ENCODE measurements at regions not wholly inside any gene's neighbourhood (a gene's known extent, or its start where the extent isn't known, plus 50 kb on each side); places are given as distances from the start of the nearest gene placed in this dataset.

DNA sequence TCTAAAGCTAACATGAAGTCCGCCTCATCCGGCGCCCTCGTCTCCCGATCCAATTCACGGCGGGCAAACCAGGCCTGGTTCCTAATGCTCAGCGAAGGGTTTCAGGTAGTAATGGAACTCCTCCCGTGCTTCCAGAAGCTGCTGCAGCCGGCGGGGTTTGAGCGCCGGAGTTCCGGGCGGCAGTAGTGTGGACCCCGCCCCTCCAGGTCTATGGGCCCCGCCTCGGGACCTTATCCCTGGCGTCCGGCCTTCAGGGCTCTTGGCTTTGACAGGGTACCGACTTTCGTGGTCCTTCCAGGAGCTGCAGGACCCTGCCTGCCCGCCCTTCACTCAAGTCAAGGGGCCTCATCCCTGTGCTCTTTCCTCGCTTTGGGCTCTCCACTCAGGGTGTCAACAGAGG is 304.1 kb downstream of the FAM72C start:
- peak; percentile 46 for ATAC-seq
- no peak overlapping the region for H3K27ac Mint-ChIP-seq
- H3K4me1 Mint-ChIP-seq = peaks cover 4% of the 10 kb centered on the region; the same call in 2 of the 3 replicates
- Histone ChIP-seq H3K9me2 (ENCODE audit: insufficient read depth) (no peaks in the 10 kb centered on the region), H4K20me1 (replicated peaks; ENCODE audit: insufficient read depth) (no peaks in the 10 kb centered on the region), H3K27ac (ENCODE audit: low read depth) (no peak overlapping the region), H3K36me3 (ENCODE audit: insufficient read depth) (no peaks in the 10 kb centered on the region), H3K4me3 (no peak overlapping the region), H3K79me2 (replicated peaks; ENCODE audit: insufficient read depth) (no peaks in the 10 kb centered on the region), H3K4me1 (ENCODE audit: insufficient read depth) (no peaks in the 10 kb centered on the region), H2AFZ (no peak overlapping the region), H3K27me3 (ENCODE audit: insufficient read depth) (peaks cover 8% of the 10 kb centered on the region; the same call in 1 of the 2 replicates), H3F3A (replicated peaks; ENCODE audit: low read depth) (no peaks in the 10 kb centered on the region), H3K4me2 (no peak overlapping the region)
- DNase-seq (ENCODE audit: low spot score) = no peak
- no peak overlapping the region; the same call in 1 of the 3 replicates for H3K4me3 Mint-ChIP-seq
- no peaks in the 10 kb centered on the region for H3K36me3 Mint-ChIP-seq (ENCODE audit: low read depth)
- H3K27me3 Mint-ChIP-seq (ENCODE audit: insufficient read depth, low read depth, poor library complexity) = peaks cover 69% of the 10 kb centered on the region
- H3K9me3 Mint-ChIP-seq = no peaks in the 10 kb centered on the region
- TF ChIP-seq CREB1 (CRISPR knock-in tag; IDR thresholded peaks at IDR 0.05; ENCODE audit: low read depth) (no peak), EZH2 (IDR thresholded peaks at IDR 0.05; ENCODE audit: low read depth, unreplicated experiment) (no peak), JUNB (IDR thresholded peaks at IDR 0.05; ENCODE audit: unreplicated experiment) (no peak), STAT1 (IDR thresholded peaks at IDR 0.05; ENCODE audit: unreplicated experiment) (no peak), ZNF114 (CRISPR knock-in tag; IDR thresholded peaks at IDR 0.05) (no peak), POLR2AphosphoS5 (IDR thresholded peaks at IDR 0.05; ENCODE audit: low read depth) (no peak), ZNF331 (CRISPR knock-in tag; IDR thresholded peaks at IDR 0.05; ENCODE audit: low read depth) (no peak), NANOG (IDR thresholded peaks at IDR 0.05; ENCODE audit: borderline replicate concordance) (no peak), CTCF (conservative IDR thresholded peaks at IDR 0.05; ENCODE audit: low read depth in 2 of 2) (no peak), EZH2phosphoT487 (IDR thresholded peaks at IDR 0.05; ENCODE audit: unreplicated experiment) (no peak), REST (IDR thresholded peaks at IDR 0.05; ENCODE audit: unreplicated experiment) (no peak)
- TF ChIP-seq, protein P1, sequence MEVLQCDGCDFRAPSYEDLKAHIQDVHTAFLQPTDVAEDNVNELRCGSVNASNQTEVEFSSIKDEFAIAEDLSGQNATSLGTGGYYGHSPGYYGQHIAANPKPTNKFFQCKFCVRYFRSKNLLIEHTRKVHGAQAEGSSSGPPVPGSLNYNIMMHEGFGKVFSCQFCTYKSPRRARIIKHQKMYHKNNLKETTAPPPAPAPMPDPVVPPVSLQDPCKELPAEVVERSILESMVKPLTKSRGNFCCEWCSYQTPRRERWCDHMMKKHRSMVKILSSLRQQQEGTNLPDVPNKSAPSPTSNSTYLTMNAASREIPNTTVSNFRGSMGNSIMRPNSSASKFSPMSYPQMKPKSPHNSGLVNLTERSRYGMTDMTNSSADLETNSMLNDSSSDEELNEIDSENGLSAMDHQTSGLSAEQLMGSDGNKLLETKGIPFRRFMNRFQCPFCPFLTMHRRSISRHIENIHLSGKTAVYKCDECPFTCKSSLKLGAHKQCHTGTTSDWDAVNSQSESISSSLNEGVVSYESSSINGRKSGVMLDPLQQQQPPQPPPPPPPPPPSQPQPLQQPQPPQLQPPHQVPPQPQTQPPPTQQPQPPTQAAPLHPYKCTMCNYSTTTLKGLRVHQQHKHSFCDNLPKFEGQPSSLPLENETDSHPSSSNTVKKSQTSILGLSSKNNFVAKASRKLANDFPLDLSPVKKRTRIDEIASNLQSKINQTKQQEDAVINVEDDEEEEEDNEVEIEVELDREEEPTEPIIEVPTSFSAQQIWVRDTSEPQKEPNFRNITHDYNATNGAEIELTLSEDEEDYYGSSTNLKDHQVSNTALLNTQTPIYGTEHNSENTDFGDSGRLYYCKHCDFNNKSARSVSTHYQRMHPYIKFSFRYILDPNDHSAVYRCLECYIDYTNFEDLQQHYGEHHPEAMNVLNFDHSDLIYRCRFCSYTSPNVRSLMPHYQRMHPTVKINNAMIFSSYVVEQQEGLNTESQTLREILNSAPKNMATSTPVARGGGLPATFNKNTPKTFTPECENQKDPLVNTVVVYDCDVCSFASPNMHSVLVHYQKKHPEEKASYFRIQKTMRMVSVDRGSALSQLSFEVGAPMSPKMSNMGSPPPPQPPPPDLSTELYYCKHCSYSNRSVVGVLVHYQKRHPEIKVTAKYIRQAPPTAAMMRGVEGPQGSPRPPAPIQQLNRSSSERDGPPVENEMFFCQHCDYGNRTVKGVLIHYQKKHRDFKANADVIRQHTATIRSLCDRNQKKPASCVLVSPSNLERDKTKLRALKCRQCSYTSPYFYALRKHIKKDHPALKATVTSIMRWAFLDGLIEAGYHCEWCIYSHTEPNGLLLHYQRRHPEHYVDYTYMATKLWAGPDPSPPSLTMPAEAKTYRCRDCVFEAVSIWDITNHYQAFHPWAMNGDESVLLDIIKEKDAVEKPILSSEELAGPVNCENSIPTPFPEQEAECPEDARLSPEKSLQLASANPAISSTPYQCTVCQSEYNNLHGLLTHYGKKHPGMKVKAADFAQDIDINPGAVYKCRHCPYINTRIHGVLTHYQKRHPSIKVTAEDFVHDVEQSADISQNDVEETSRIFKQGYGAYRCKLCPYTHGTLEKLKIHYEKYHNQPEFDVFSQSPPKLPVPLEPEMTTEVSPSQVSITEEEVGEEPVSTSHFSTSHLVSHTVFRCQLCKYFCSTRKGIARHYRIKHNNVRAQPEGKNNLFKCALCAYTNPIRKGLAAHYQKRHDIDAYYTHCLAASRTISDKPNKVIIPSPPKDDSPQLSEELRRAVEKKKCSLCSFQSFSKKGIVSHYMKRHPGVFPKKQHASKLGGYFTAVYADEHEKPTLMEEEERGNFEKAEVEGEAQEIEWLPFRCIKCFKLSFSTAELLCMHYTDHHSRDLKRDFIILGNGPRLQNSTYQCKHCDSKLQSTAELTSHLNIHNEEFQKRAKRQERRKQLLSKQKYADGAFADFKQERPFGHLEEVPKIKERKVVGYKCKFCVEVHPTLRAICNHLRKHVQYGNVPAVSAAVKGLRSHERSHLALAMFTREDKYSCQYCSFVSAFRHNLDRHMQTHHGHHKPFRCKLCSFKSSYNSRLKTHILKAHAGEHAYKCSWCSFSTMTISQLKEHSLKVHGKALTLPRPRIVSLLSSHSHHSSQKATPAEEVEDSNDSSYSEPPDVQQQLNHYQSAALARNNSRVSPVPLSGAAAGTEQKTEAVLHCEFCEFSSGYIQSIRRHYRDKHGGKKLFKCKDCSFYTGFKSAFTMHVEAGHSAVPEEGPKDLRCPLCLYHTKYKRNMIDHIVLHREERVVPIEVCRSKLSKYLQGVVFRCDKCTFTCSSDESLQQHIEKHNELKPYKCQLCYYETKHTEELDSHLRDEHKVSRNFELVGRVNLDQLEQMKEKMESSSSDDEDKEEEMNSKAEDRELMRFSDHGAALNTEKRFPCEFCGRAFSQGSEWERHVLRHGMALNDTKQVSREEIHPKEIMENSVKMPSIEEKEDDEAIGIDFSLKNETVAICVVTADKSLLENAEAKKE (CRISPR knock-in tag; IDR thresholded peaks at IDR 0.05) = no peak
- TF ChIP-seq, protein P2, sequence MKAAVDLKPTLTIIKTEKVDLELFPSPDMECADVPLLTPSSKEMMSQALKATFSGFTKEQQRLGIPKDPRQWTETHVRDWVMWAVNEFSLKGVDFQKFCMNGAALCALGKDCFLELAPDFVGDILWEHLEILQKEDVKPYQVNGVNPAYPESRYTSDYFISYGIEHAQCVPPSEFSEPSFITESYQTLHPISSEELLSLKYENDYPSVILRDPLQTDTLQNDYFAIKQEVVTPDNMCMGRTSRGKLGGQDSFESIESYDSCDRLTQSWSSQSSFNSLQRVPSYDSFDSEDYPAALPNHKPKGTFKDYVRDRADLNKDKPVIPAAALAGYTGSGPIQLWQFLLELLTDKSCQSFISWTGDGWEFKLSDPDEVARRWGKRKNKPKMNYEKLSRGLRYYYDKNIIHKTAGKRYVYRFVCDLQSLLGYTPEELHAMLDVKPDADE (IDR thresholded peaks at IDR 0.05) = no peak

Data from GM23338 (cell line).